ENCODE measurements at regions not wholly inside any gene's neighbourhood (a gene's known extent, or its start where the extent isn't known, plus 50 kb on each side); places are given as distances from the start of the nearest gene placed in this dataset.
A peak's percentile ranks its signal among the peaks of the same experiment; 100 is the strongest.

- DNase-seq, result no peak
These were observed 59.1 kb upstream of the NEDD9 start for GRCh38 chr6:11291582-11291981.

GRCh38 chr6:11290027-11290426, 57.6 kb upstream of the NEDD9 start:
- no peak for DNase-seq

GRCh38 chr6:11288065-11288464, 55.6 kb upstream of the NEDD9 start:
- peak; percentile 50 for DNase-seq

GRCh38 chr6:11284996-11285395, 52.5 kb upstream of the NEDD9 start:
- DNase-seq, result no peak

- DNase-seq, result no peak
These were observed 51.2 kb upstream of the NEDD9 start for GRCh38 chr6:11283629-11284028.

GRCh38 chr6:11282875-11283274, 50.4 kb upstream of the NEDD9 start:
- no peak for DNase-seq
